Calu3 (cell line): ENCODE measurements at regions not wholly inside any gene's neighbourhood (a gene's known extent, or its start where the extent isn't known, plus 50 kb on each side); places are given as distances from the start of the nearest gene placed in this dataset.

Source experiments
- BruUV-seq: library from RNA; stranded (reverse); fragments of 400-500 nt; replicated peaks from 2 replicates; lab custom pipeline; 2021; lab: Mats Ljungman, UMichigan
- CTCF ChIA-PET: fragments of 300-600 bp; sonication (Branson Sonifier 250); formaldehyde crosslinking; loops from one replicate; lab custom pipeline; 2022; ENCODE audit warnings: antibody characterized with exemption; lab: Charles Lee
- DNase-seq: peaks from one replicate; pipeline ENCODE4 v3.0.0; 2022
- H3K27ac Mint-ChIP-seq: one replicate; pipeline ENCODE4 v1.8.0; 2022; ENCODE audit warnings: mixed read lengths; ENCODE audit not compliant: unreplicated experiment
- H3K27me3 Mint-ChIP-seq: one replicate; pipeline ENCODE4 v1.8.0; 2022; ENCODE audit warnings: mixed read lengths; ENCODE audit not compliant: unreplicated experiment
- H3K36me3 Mint-ChIP-seq: one replicate; pipeline ENCODE4 v1.8.0; 2022; ENCODE audit warnings: mild to moderate bottlenecking, moderate library complexity, mixed read lengths; ENCODE audit not compliant: insufficient read depth, unreplicated experiment
- H3K4me1 Mint-ChIP-seq: one replicate; pipeline ENCODE4 v1.8.0; 2022; ENCODE audit warnings: mild to moderate bottlenecking, low read depth, mixed read lengths; ENCODE audit not compliant: unreplicated experiment
- H3K4me3 Mint-ChIP-seq: one replicate; pipeline ENCODE4 v1.8.0; 2022; ENCODE audit warnings: mild to moderate bottlenecking, low read depth, moderate library complexity, mixed read lengths; ENCODE audit not compliant: unreplicated experiment
- H3K9me3 Mint-ChIP-seq: one replicate; pipeline ENCODE4 v1.8.0; 2022; ENCODE audit warnings: low read depth, mixed read lengths; ENCODE audit not compliant: unreplicated experiment
- intact Hi-C: fragments of 100-400 bp; cut with micrococcal nuclease; formaldehyde crosslinking; loops from one replicate; pipeline ENCODE4 v1.10.0; 2022; ENCODE audit not compliant: unreplicated experiment
- TF ChIP-seq, protein P1 (sequence below): fragments of 200-600 bp; IDR thresholded peaks from one replicate; pipeline ENCODE4 v1.8.0; 2022; ENCODE audit warnings: antibody characterized with exemption; ENCODE audit not compliant: unreplicated experiment

DNA sequence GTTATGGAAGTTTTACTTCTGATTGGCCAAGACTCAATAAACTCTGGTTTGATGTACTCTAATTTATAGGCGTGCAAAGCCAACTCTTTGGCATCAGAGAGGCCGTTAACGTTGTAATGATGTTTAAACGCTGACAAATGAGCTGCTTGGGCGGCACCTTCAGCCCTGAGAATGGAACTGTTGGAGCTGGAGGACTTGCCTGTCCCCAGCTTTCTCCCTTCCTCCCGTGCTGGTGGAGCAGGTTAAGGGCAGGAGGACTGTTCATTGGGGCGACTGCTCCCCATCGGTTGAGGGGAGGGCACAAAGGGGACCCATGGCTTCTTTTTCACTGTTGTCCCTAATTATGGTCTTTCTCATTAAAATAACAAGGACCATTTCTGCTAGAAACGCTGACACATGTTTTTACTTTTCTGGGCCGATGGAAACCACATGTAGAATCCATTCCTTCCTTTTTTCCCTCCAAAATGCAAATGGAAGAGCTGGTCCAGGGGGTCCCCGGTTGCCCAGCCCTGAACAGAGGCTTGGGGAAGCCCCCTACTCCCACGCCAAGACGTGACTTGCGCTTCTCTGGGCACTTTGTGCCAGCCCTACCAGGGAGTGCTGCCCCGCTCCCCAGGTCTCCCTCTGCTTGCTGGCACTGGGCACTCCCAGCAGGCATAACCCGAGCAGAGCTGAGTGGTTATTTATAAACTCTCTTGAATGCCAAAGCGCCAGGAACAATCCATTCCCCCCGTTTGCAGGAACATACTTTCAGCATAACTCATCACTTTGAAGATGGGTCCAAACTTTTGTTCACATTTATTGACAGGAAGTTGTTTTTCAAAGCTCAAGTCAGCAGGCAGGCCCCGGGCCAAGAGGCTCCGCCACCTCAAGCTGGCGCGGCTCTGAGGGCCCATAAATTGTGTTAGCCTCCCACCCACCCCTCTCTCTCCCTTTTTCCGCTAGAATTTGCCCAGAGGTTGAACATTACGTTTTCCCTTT, 170.1 kb downstream of the ASB1 start:
- Mint-ChIP-seq H3K27me3 (no peaks in the 10 kb centered on the region), H3K36me3 (no peaks in the 10 kb centered on the region), H3K4me1 (peaks cover 18% of the 10 kb centered on the region), H3K4me3 (no peak overlapping the region), H3K9me3 (no peaks in the 10 kb centered on the region), H3K27ac (no peak overlapping the region)
- intact Hi-C loops, result no loop called here
- TF ChIP-seq, protein P1, sequence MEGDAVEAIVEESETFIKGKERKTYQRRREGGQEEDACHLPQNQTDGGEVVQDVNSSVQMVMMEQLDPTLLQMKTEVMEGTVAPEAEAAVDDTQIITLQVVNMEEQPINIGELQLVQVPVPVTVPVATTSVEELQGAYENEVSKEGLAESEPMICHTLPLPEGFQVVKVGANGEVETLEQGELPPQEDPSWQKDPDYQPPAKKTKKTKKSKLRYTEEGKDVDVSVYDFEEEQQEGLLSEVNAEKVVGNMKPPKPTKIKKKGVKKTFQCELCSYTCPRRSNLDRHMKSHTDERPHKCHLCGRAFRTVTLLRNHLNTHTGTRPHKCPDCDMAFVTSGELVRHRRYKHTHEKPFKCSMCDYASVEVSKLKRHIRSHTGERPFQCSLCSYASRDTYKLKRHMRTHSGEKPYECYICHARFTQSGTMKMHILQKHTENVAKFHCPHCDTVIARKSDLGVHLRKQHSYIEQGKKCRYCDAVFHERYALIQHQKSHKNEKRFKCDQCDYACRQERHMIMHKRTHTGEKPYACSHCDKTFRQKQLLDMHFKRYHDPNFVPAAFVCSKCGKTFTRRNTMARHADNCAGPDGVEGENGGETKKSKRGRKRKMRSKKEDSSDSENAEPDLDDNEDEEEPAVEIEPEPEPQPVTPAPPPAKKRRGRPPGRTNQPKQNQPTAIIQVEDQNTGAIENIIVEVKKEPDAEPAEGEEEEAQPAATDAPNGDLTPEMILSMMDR, result no peak
- peak; percentile 43 for DNase-seq
- CTCF ChIA-PET, result interaction anchor here (0.8 to 0.9 kb wide), 2 partner anchors 69 to 188 kb away, joined by 3 to 5 read pairs; no protein-coding TSS in a partner anchor
- no TSS peak for BruUV-seq

DNA sequence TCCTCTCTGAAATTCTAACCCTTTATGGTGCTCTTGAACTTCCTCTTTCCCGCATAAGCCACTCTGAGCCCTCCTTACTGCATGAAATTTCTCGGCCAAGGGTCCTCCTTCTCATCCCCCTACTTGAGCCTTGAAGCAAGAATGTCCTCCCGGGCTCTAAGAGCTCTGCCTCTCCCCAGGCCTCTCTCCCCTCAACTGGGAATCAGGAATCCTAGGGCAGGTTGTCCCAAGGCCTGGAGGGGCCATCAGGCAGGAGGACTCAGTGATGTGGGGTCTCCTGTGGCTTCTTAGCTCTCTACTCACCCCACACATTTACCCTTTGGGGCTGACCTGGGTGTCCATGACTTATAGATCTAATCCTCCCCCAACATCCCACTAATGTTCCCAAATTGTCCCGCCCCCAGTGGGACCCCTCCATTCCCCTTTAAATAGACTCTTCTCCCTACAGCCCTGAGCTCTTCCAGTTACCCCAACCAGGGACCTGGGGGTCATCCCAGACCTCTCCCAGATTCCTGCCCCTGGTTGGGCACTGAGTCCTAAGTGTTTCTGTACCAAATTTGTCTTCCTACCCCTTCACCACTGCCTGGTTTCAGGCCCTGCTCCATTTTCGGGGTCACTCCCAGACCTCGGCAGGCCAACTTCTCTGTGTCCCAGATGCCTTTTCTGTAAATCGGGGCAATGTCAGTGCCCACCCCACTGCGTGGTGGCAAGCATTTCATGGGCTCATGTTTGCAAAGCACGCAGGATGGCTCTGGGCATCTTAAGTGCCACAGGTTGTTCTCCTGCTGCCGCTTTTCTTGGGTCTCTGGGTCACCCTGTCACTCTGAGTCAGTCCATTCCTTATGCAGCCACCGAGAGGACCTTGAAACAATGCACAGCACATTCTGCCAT, 171.2 kb downstream of the ASB1 start:
- H3K36me3 Mint-ChIP-seq, result no peaks in the 10 kb centered on the region
- TF ChIP-seq, protein P1, result no peak
- no peaks in the 10 kb centered on the region for H3K9me3 Mint-ChIP-seq
- intact Hi-C loops, result no loop called here
- CTCF ChIA-PET, result interaction anchor here (0.8 to 0.9 kb wide), 2 partner anchors 68 to 187 kb away, joined by 3 to 5 read pairs; no protein-coding TSS in a partner anchor
- H3K27ac Mint-ChIP-seq, result no peak overlapping the region
- BruUV-seq, result no TSS peak
- H3K27me3 Mint-ChIP-seq, result no peaks in the 10 kb centered on the region
- DNase-seq, result no peak
- H3K4me3 Mint-ChIP-seq, result no peak overlapping the region
- H3K4me1 Mint-ChIP-seq, result peaks cover 18% of the 10 kb centered on the region

DNA sequence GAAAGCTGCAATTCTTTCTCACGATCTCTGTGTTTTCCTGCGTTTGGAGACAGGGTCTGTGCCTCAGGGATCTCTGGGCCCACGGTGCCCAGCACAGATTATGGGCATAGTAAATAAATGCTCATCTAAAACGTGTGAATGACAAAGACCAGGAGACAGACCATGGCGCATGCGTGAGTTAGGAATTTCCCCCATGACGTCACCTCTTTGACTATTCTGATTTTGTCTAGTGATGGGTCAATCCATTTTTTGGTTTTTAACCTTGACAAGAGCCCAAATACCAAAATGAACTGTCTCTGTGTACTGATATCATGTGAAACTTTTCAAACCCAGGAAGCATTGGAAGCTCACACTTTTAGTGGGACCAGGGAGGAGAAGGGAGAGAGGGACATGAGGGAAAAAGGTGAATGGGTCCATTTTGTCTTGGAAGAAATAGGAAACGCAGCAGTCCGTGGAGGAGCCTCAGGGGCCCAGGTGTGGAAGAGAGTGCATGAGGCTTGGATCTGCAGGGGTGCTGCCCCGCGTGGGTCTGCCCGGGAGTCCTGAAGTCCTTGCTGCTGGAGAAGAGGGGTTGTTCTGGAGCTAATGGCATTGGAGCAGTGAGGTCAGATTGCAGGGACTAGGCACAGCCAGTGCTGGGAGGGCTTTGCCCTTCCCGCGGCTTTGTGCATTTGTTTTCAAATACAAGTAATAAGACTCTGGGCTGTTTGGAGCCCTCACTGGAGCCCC, 172.2 kb downstream of the ASB1 start:
- TF ChIP-seq, protein P1, result no peak
- no peak overlapping the region for H3K27ac Mint-ChIP-seq
- peaks cover 2% of the 10 kb centered on the region for H3K9me3 Mint-ChIP-seq
- peaks cover 18% of the 10 kb centered on the region for H3K4me1 Mint-ChIP-seq
- H3K27me3 Mint-ChIP-seq, result no peaks in the 10 kb centered on the region
- H3K36me3 Mint-ChIP-seq, result no peaks in the 10 kb centered on the region
- H3K4me3 Mint-ChIP-seq, result no peak overlapping the region
- intact Hi-C loops, result no loop called here
- DNase-seq, result no peak
- BruUV-seq, result no TSS peak
- CTCF ChIA-PET, result no interaction called here
